ENCODE measurements at regions not wholly inside any gene's neighbourhood (a gene's known extent, or its start where the extent isn't known, plus 50 kb on each side); places are given as distances from the start of the nearest gene placed in this dataset.
"Not testable (repeated sequence)": the region's sequence is repeated elsewhere in the genome, so short reads cannot be mapped to it uniquely, and the experiment has no call there.

DNA sequence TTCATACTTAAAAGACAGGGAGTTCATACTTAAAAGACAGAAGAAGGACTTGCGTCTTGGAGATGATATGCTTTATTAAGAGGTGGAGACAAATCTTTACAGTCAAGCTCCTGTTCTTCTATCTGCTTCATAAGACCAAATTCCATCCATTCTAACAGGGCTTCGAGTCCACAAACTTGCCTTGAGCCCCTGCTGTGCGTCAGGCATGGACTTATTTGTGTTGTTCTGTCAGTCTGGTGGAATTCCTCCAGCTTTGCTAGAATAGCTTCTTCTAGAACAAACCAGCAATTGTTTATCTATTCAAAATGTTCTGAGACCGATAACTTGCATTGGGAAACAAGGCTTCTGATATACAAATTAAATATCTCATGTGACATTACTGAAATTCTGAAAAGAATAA is 73.9 kb upstream of the SOX11 start:
- no peak for DNase-seq (ENCODE audit: low spot score)

DNA sequence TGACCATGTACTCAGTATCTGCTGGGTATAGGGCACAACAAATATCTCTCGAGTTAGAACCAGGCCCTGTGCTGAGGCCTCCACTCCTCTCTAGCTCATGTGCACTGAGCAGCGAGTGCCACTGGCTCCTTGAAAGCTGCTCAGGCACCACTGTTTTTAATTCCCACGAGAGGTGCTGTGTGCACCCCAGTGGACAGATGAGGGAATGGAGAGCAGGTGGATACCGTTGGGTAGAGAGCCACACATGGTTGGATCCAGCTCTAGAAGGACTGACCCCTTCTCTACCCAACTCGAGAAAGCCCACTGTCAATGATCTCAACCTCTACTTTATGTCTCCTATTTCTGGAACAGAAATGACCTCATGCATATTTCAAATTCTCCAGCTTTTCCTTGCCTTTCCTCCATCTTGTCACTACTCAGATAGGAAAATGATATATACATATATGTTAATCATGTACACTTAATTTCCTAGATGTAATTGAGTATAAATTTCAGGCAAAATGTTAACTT is 66.6 kb upstream of the SOX11 start:
- DNase-seq (ENCODE audit: low spot score): not testable (repeated sequence)

DNA sequence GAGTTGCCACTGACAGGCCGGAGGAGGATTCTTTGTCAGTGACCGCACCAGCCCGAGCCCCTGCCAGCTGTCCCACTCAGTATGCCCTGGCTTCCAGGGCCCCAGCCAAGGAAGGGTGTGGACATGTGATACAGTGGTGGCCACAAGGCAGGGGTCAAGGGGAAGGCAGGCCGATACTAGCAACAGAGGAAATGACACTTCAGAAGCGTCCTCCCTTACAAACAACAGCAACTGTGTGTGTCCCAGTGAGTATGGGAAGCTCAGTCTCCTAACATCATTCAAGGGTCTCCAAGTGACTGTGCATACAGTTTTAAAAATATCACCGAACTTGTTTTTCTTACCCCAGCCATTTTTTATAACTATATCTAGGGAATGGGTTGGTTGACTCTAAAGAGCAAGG is 63.7 kb upstream of the SOX11 start:
- DNase-seq (ENCODE audit: low spot score): not testable (repeated sequence)

DNA sequence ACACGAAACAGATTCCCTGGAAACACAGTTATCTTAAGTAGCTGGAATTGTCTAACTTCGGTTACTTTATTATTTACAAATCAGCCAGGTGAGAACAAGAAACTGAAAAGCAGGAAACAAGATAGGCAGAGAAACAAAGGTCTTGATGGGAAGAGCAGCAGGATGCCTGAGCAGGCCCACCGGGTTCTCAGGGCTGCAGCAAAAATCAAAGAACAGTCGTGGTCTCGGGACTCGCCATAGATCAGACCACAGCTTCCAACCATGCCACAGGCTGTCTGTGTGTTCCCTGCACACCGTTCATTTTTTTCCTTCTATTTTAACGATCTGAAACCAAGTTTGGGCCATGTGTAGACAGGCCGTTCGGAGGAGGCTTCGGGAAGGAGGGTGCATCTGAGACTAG is 62.7 kb upstream of the SOX11 start:
- not testable (repeated sequence) for DNase-seq (ENCODE audit: low spot score)

DNA sequence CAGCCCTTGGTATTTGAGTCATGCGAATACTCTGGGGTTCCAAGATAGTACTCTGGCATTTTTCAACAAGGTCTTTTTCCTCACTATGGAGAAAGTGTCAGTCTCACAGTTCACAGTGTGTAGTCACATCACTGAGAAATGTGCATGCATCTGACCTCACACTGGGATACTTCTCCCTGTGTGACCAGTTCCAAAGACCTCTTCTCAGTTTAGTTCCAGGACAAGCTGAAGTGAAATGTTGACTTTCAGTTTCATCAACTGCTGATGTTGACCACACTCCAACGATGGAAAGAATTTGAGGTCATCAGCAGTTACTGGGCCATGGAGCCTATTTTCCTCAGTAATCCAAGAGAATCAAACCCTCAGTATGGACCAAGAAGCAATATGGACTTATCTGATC is 55.1 kb upstream of the SOX11 start:
- not testable (repeated sequence) for DNase-seq (ENCODE audit: low spot score)
